Activated T-helper 1 cell treated with anti-CD3 and anti-CD28 coated beads, Interleukin-2, amount 50 U/mL, for 16 hours (primary cell): ENCODE measurements at regions not wholly inside any gene's neighbourhood (a gene's known extent, or its start where the extent isn't known, plus 50 kb on each side); places are given as distances from the start of the nearest gene placed in this dataset.

Experiments used
- DNase-seq, 2 donors: peaks; one replicate each; pipeline ENCODE4 v3.0.0-alpha.2; 2020; ENCODE audit warnings: low read depth in 1 of 2, low spot score in 1 of 2

DNA sequence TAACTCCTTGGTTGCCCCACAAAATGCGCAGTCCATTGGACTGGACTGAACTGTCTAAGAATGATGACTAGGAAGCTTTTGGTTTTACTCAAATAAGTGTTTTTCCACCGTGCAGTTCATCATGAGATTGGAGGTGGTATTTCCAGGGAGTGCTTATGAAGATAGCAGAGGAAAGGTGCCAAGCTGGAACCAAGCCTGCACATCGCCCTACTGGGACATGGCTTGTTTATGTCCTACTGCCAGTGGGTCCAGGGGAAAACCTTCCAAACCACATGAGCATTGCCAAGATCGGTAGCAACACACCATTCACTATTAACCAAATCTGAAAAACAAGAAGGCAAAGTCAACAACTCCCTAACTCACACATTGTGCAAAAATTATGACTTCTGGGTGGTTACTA is 54.7 kb upstream of the DSCAM start:
- no peak for DNase-seq

DNA sequence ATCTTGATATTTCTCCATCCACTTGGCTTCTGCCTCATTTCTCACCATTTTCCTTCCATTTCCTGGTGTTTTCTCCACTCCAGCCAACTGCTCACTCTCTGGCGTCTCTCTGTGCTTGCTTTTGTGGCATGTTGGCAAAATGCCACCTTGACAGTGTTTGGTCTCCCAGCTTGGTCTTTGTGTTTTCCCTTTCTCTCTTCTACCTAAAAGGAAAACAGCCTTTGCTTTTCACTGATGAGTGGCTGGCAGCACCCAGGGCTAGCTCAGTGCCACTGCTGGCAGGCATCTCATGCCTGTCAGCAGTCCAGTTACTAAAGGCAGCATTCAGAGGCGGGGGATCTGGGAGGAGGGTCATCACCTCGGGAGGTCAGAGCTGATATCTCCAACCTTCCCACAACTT is 55.3 kb upstream of the DSCAM start:
- no peak for DNase-seq

- no peak for DNase-seq
These were observed 56.0 kb upstream of the DSCAM start for GRCh38 chr21:40902993-40903392.

DNA sequence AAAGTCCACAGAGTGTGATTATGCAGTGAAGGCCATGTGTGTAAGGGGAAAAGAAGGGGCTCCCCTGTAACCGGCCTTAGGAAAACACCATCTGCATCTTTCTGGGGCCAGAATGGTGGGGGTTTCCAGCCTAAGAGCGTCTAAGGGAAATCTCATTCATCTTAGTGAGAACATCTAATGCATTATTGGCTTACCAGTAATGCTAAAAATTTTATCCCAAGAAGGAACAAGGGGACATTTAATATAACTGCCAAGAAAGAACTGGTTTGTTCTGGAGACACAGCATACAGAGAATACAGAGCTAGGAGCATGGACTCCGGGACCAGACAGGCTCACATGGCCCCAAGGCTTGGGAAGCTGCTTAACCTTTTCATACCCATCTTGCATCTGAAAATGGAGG is 58.3 kb upstream of the DSCAM start:
- no peak for DNase-seq

GRCh38 chr21:40912375-40912774 is 65.4 kb upstream of the DSCAM start:
- DNase-seq = no peak

DNA sequence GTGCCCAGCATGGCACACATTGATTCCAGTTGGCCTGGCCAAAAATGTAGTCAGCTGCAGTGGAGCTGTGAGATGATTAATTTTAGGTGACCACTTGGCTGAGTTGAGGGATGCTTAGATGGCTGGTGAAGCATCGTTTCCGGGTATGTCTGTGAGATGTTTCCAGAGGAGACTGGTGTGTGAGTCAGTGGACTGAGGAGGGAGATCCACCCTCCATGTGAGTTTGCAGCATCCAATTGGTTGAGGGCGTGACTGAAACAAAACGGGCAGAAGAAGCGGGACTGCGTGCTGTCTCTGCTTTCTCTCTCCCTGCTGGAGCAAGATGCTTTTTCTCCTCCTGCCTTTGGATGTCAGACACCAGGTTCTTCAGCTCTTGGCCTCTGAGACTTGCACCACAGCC is 68.2 kb upstream of the DSCAM start:
- no peak for DNase-seq

DNA sequence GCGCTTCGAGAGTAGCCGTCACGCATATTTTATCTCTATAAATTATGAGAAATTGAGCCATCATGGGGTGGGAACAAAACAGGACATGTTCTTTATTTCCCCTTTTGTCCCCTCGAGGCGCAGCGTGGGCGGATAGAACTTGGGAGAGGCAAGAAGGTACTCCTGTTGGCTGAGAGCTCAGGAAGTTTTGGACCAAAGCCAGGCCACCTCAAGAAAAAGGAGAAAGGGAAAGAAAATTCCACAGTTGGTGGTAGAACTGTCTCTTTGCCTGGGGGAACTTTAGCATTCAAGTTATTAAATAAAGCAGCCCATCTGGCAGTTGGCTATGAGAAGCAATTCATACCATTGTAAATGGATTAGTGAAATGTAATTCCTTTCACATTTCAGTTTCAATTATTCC is 76.4 kb upstream of the DSCAM start:
- no peak for DNase-seq

- no peak for DNase-seq
These were observed 76.9 kb upstream of the DSCAM start for GRCh38 chr21:40923901-40924300.

- DNase-seq = no peak
These were observed 77.7 kb upstream of the DSCAM start for GRCh38 chr21:40924641-40925040.

DNA sequence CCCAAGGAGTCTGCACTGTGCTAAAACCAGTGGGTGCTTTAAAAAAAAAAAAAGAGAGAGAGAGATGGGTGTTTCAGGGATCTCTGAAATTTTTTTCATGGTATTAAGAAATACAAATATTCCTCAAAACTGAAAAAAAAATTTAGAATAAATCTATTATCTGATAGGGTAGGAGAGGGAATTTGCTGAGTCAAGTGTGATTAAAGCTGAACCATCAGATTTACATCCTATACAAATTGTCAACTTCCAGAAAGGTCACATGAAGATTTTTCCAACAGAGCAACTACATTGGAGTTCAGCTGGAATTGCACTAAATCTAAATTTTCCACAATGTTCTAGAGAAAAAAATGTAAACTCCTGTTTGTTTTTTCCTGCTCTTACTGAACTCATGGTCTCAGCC is 79.3 kb upstream of the DSCAM start:
- DNase-seq = no peak

GRCh38 chr21:40929833-40930232 is 82.9 kb upstream of the DSCAM start:
- DNase-seq = no peak

DNA sequence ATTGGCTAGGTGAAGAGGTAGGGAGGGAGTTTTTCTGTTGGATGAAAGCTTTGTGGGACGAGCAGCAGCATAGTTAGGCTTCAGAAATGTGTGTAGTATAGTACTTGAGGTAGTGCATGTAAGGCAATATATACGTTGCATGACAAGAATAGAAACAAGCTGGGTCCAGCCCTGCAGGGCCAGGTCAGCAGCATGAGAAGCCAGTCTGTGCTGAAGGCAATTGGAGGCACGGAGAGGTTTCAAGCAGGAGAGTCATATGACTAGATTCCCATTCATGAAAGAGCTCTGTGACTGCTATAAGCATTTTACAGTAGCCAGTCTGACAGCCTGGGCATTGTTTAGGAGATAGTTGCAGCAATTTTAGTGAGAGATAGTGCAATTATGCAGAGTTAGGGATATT is 84.2 kb upstream of the DSCAM start:
- no peak for DNase-seq

DNA sequence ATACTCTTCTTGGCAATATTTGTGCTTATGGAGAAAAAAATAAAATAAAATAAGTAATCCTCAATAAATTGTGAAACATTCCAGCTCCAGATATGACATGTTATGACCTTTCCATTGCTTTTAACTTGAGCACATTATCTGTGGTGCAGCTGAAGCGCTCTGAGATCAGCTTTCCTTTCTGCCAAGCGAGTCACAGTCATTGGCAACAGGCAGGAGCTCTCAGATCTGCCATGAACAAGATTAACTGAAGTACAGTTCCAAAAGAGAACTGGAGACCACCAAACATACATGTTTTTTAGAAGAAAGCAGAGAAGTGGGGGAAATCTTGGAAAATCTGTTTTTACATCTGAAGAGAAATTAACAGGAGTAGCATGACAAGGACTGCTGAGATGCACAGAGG is 89.2 kb upstream of the DSCAM start:
- DNase-seq = no peak

GRCh38 chr21:40936771-40937261 is 89.9 kb upstream of the DSCAM start:
- no peak for DNase-seq

DNA sequence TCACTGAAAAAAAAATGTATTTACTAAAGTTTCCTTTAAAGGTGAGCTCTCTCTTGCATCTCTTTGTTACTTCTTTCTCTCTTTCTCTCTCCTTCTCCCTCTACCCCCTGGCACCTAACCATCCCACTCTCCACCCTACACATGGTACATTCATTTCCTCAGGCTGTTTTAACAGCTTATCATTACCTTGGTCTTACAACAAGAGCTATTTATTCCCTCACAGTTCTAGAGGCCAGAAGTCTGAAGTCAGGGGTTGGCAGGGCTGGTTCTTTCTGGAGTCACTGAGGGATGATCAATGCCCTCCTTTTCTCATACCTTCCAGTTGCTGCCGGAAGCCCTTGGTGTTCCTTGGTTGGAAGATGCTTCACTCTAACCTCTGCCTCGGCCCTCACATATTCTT is 91.1 kb upstream of the DSCAM start:
- no peak for DNase-seq

DNA sequence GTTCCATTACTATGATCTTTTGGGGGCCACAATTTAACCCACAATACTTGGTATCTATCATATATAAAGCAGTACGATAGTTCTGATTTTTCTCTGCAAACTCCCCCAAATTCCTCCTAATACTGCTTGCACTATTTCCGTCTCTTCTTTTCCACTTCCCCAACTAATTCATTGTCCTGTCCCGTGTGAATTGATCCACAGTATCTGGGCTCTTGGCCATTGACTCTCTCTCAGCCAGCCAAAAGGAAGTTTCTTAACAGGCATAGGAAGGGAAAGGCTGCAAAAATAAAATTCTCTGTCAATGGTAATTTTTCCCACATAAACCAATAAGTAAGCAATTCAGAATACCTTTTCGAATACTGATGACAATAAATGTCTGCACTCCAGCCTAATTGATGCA is 91.7 kb upstream of the DSCAM start:
- DNase-seq = no peak

DNA sequence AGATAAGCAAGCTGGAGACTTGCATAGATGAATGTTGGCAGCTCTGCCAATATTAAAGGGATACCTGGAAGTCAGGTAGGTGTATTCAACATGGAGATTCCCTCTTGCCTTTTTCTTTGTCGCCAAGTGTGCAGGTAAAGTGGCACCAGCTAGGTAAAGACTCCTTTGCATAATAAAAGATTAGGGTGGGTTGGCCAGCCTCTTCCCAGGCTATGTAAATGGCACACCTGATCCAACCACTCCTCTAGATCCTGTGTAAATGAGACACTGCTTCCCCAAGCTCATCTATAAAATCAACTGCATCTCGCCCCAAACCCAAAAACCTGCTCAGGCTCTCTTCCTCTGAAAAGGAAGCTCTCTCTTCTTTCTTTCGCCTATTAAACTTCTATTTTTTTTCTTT is 100.8 kb upstream of the DSCAM start:
- DNase-seq = no peak

DNA sequence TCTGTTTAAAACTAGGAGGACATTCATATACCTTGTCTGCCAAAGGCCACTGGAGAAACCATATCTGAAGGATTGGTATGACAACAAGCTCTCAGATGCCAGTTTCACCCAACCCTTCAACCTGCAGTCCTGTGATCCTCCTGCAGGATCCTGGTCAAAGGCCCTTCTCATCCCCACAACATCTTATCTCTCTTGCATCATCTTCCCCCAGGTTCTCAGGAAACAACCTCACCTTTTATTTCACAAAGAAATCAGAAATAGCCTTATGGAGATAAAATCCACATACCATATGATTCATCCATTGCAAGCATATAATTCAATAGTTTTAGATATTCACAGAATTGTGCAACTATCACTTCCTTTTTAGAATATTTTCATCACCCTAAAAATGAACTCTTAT is 104.0 kb upstream of the DSCAM start:
- no peak for DNase-seq

DNA sequence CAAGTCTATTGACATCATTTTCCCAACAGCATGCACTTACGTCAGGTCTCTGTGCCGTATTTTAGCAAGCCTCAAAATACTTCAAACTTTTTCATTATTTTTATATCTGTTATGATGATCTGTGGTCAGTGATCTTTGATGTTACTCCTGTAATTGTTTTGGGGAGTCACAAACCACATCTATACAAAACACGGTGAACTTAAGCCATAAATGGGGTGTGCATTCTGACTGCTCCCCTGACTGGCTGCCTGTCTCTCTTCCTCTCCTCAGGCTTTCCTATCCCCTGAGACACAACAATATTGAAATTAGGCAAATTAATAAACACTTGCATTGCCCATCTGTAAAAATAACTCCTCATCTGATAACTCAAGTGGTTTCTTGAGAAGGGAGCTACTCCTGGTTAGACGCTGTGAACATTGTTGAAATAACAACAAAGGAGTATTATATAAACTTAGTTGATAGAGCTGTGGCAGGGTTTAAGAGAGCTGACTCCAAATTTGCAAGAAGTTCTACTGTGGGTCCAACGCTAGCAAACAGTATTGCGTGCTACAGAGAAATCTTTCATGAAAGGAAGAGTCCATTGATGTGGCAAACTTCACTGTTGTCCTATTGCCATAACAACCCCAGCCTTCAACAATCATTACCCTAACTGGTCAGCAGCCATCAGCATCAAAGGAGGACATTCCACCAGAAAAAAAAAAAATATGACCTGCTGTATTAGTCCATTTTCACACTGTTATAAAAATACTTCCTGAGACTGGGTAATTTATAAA is 105.8 kb upstream of the DSCAM start:
- no peak for DNase-seq

- DNase-seq = no peak
These were observed 117.7 kb upstream of the DSCAM start for GRCh38 chr21:40964691-40965090.

- DNase-seq = no peak
These were observed 120.8 kb upstream of the DSCAM start for GRCh38 chr21:40967771-40968170.

DNA sequence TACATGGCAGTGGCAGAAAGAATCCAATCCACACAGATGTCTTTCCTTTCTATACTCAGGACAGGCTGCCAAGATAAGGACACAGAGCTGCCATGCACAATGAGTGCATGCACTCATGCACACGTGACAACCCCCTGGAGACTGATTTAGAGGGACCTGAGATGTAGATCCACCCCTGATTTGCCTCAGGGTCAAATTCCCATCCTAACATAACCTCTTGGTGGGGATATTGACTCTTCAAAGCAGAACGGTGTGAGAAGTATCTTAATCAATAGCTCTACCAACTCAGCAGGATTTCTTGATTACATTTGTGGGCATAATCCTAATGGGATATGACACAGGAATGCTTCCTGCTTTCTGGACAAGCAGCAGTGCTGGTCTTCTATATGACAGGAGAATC is 125.2 kb upstream of the DSCAM start:
- no peak for DNase-seq
